SHP77 treated with DMSO at 0.1 percent for 48 hours (cell line): ENCODE measurements at regions not wholly inside any gene's neighbourhood (a gene's known extent, or its start where the extent isn't known, plus 50 kb on each side); places are given as distances from the start of the nearest gene placed in this dataset.

Source experiments
- DNase-seq: peaks from one replicate; lab custom pipeline; 2025; lab: John Stamatoyannopoulos, UW

- no peak for DNase-seq
Measured at GRCh38 chrX:7789200-7789599, 53.8 kb upstream of the VCX start.

- no peak for DNase-seq
Measured at GRCh38 chrX:7788334-7788733, 54.6 kb upstream of the VCX start.

GRCh38 chrX:7787714-7788113, 55.3 kb upstream of the VCX start:
- DNase-seq, result no peak

GRCh38 chrX:7784580-7784979, 58.4 kb upstream of the VCX start:
- DNase-seq, result no peak

GRCh38 chrX:7779644-7780043, 63.3 kb upstream of the VCX start:
- DNase-seq, result no peak

GRCh38 chrX:7775987-7776386, 67.0 kb upstream of the VCX start:
- no peak for DNase-seq

GRCh38 chrX:7771788-7772438, 71.1 kb upstream of the VCX start:
- peak; percentile 0 for DNase-seq

GRCh38 chrX:7759830-7760229, 83.1 kb upstream of the VCX start:
- no peak for DNase-seq

- no peak for DNase-seq
Measured at GRCh38 chrX:7746856-7747255, 96.1 kb upstream of the VCX start.

- DNase-seq, result no peak
Measured at GRCh38 chrX:7730071-7730470, 112.9 kb upstream of the VCX start.

- no peak for DNase-seq
Measured at GRCh38 chrX:7720519-7720918, 122.5 kb upstream of the VCX start.

- no peak for DNase-seq
Measured at GRCh38 chrX:7714351-7714750, 128.6 kb upstream of the VCX start.

GRCh38 chrX:7711167-7711566, 131.8 kb upstream of the VCX start:
- no peak for DNase-seq

- no peak for DNase-seq
Measured at GRCh38 chrX:7709845-7710244, 133.1 kb upstream of the VCX start.

- DNase-seq, result peak; percentile 5
Measured at GRCh38 chrX:7706032-7706431, 136.9 kb upstream of the VCX start.

GRCh38 chrX:7704205-7704604, 138.8 kb upstream of the VCX start:
- no peak for DNase-seq

GRCh38 chrX:7698248-7698647, 144.7 kb upstream of the VCX start:
- DNase-seq, result no peak

GRCh38 chrX:7690842-7691241, 152.1 kb upstream of the VCX start:
- no peak for DNase-seq

- DNase-seq, result no peak
Measured at GRCh38 chrX:7689791-7690412, 153.1 kb upstream of the VCX start.

GRCh38 chrX:7680181-7680580, 162.8 kb upstream of the VCX start:
- DNase-seq, result no peak

GRCh38 chrX:7654316-7654715, 188.7 kb upstream of the VCX start:
- no peak for DNase-seq

GRCh38 chrX:7647831-7648230, 195.1 kb upstream of the VCX start:
- no peak for DNase-seq

GRCh38 chrX:7641141-7641540, 201.8 kb upstream of the VCX start:
- no peak for DNase-seq

- no peak for DNase-seq
Measured at GRCh38 chrX:7640392-7640791, 202.6 kb upstream of the VCX start.
